ENCODE measurements at regions not wholly inside any gene's neighbourhood (a gene's known extent, or its start where the extent isn't known, plus 50 kb on each side); places are given as distances from the start of the nearest gene placed in this dataset.

DNA sequence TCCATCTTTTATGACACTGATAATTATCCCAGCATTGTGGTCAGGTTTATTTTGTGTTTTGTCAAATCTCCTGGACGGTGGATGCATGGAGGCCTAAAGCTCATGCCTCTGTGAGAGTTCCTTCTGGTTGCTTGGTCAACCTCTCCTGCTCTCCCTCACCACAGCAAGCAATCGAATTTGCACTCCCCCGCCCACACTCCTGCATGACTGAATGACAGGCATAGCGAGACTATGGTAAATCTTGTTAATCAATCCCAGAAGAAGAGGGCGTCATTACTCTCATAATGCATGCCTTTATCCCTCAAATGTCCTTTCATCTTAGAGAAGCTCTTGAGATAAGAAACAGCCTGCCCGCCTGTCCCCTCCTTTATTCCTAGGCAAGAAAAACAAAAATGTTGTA, 1215.0 kb upstream of the CDH9 start (continued):
- TF ChIP-seq ZNF274 (IDR thresholded peaks at IDR 0.05; ENCODE audit: borderline replicate concordance, extremely low read depth, low read length) = no peak

Measured in H1 (cell line).